Liver (tissue), 8 donors: ENCODE measurements at regions not wholly inside any gene's neighbourhood (a gene's known extent, or its start where the extent isn't known, plus 50 kb on each side); places are given as distances from the start of the nearest gene placed in this dataset.

Source experiments
- DNase-seq: peaks from one replicate; pipeline ENCODE4 v3.0.0-alpha.2; 2017; ENCODE audit warnings: low spot score
- H3K27ac ChIP-seq, 2 donors: one replicate each; pipeline ENCODE4 v1.7.0; 2013; ENCODE audit warnings: inconsistent platforms in 2 of 2, low read length in 2 of 2, control low read depth in 1 of 2, low read depth in 1 of 2, mild to moderate bottlenecking in 1 of 2
- H3K27me3 ChIP-seq, 4 donors: one replicate each; pipeline versions ENCODE4 v1.6.1 to v1.7.0; 2013; ENCODE audit warnings: low read length in 3 of 4, inconsistent platforms in 1 of 4, mild to moderate bottlenecking in 1 of 4, moderate library complexity in 1 of 4; ENCODE audit not compliant: control insufficient read depth in 4 of 4, insufficient read depth in 4 of 4
- H3K36me3 ChIP-seq, 4 donors: one replicate each; pipeline versions ENCODE4 v1.6.1 to v1.7.0; 2013; ENCODE audit warnings: low read length in 3 of 4, mild to moderate bottlenecking in 3 of 4, low read depth in 1 of 4, moderate library complexity in 1 of 4; ENCODE audit not compliant: control insufficient read depth in 4 of 4, insufficient read depth in 3 of 4
- H3K4me1 ChIP-seq, 4 donors: one replicate each; pipeline versions ENCODE4 v1.6.1 to v1.7.0; 2013; ENCODE audit warnings: low read length in 3 of 4, mild to moderate bottlenecking in 3 of 4, moderate library complexity in 1 of 4; ENCODE audit not compliant: control insufficient read depth in 4 of 4, insufficient read depth in 4 of 4
- H3K4me3 ChIP-seq, 3 donors: one replicate each; pipeline versions ENCODE4 v1.6.1 to v1.7.0; 2013; ENCODE audit warnings: low read length in 3 of 3, control low read depth in 1 of 3, low read depth in 1 of 3, mild to moderate bottlenecking in 1 of 3
- H3K9ac ChIP-seq, 2 donors: one replicate each; pipeline ENCODE4 v1.7.0; 2013; ENCODE audit warnings: low read length in 2 of 2, mild to moderate bottlenecking in 2 of 2, moderate library complexity in 2 of 2, control low read depth in 1 of 2, low read depth in 1 of 2
- H3K9me3 ChIP-seq, 4 donors: one replicate each; pipeline versions ENCODE4 v1.6.1 to v1.7.0; 2013; ENCODE audit warnings: low read length in 3 of 4; ENCODE audit not compliant: control insufficient read depth in 4 of 4
- FOXA1 ChIP-seq: IDR thresholded peaks from 2 replicates; pipeline ENCODE4 v1.6.1; 2016; ENCODE audit warnings: antibody characterized with exemption
- HNF4A ChIP-seq, 2 donors: conservative IDR thresholded peaks; 2 replicates each; pipeline ENCODE4 v1.6.1; 2016; ENCODE audit warnings: antibody characterized with exemption in 2 of 2, mild to moderate bottlenecking in 2 of 2
- HNF4G ChIP-seq: IDR thresholded peaks from 2 replicates; pipeline ENCODE4 v1.6.1; 2016; ENCODE audit warnings: antibody characterized with exemption
- JUND ChIP-seq, 2 donors: IDR thresholded peaks; 2 replicates each; pipeline ENCODE4 v1.6.1; 2016; ENCODE audit warnings: antibody characterized with exemption in 2 of 2
- RAD21 ChIP-seq, 2 donors: IDR thresholded peaks; 2 replicates each; pipeline ENCODE4 v1.6.1; 2016; ENCODE audit warnings: antibody characterized with exemption in 2 of 2, mild to moderate bottlenecking in 2 of 2
- SP1 ChIP-seq: IDR thresholded peaks from 2 replicates; pipeline ENCODE4 v1.6.1; 2018; ENCODE audit warnings: antibody characterized with exemption, mild to moderate bottlenecking
- TAF1 ChIP-seq: conservative IDR thresholded peaks from 2 replicates; pipeline ENCODE4 v1.6.1; 2016; ENCODE audit warnings: antibody characterized with exemption, mild to moderate bottlenecking
- YY1 ChIP-seq: IDR thresholded peaks from 2 replicates; pipeline ENCODE4 v1.6.1; 2016; ENCODE audit warnings: antibody characterized with exemption, mild to moderate bottlenecking
- WGBS: extraction: QIAGEN DNeasy Blood & Tissue Kit; methylation state at CpG from one replicate; pipeline ENCODE4 v1.1.7; 2013; 5-methylcytosine and 5-hydroxymethylcytosine counted together
- TF ChIP-seq, protein P1 (sequence below): IDR thresholded peaks from 2 replicates; pipeline ENCODE4 v1.6.1; 2016; ENCODE audit warnings: antibody characterized with exemption
- TF ChIP-seq, protein P2 (sequence below): IDR thresholded peaks from 2 replicates; pipeline ENCODE4 v1.6.1; 2016; ENCODE audit warnings: antibody characterized with exemption
- TF ChIP-seq, protein P3 (sequence below): fragments of 150-350 bp; IDR thresholded peaks from 2 replicates; pipeline ENCODE4 v1.5.1; 2017; ENCODE audit warnings: improper control_type of control experiment, low read depth, low read length; ENCODE audit not compliant: missing input control
- TF ChIP-seq, protein P4 (sequence below): IDR thresholded peaks from 2 replicates; pipeline ENCODE4 v1.6.1; 2016; ENCODE audit warnings: antibody characterized with exemption, mild to moderate bottlenecking
- donor health status: healthy.
- donor health status: healthy.
- donor health status: healthy.
- donor health status: healthy.
- donor health status: healthy.

DNA sequence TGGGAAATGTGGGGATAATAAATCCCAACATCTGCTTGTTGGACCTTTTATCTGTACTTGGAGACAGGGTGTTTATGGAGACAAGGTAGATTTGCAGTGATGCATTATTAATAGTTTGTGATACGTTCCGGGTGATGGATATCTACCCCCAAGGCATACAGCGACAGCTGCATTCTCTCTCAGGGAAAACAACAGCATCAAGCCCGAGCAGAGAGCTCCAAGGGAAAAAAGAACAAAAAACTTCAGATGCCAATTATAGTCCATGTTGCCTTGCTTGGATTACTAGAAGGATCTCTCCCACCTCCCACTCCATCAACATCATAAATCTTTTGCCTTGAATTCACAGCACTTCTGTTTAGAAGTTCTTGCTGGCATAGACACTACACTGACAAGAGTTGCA lies 187.5 kb upstream of the CDH11 start:
- 65% methylated on average over 4 of the region's 4 CpGs for WGBS
- TF ChIP-seq RAD21 (IDR thresholded peaks at IDR 0.05) (no peak), YY1 (no peak), JUND (IDR thresholded peaks at IDR 0.05) (no peak), SP1 (no peak), FOXA1 (no peak), TAF1 (no peak), HNF4G (no peak)
- TF ChIP-seq, protein P1, sequence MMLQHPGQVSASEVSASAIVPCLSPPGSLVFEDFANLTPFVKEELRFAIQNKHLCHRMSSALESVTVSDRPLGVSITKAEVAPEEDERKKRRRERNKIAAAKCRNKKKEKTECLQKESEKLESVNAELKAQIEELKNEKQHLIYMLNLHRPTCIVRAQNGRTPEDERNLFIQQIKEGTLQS, result no peak
- TF ChIP-seq, protein P2, sequence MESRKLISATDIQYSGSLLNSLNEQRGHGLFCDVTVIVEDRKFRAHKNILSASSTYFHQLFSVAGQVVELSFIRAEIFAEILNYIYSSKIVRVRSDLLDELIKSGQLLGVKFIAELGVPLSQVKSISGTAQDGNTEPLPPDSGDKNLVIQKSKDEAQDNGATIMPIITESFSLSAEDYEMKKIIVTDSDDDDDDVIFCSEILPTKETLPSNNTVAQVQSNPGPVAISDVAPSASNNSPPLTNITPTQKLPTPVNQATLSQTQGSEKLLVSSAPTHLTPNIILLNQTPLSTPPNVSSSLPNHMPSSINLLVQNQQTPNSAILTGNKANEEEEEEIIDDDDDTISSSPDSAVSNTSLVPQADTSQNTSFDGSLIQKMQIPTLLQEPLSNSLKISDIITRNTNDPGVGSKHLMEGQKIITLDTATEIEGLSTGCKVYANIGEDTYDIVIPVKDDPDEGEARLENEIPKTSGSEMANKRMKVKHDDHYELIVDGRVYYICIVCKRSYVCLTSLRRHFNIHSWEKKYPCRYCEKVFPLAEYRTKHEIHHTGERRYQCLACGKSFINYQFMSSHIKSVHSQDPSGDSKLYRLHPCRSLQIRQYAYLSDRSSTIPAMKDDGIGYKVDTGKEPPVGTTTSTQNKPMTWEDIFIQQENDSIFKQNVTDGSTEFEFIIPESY, result no peak
- TF ChIP-seq, protein P3, sequence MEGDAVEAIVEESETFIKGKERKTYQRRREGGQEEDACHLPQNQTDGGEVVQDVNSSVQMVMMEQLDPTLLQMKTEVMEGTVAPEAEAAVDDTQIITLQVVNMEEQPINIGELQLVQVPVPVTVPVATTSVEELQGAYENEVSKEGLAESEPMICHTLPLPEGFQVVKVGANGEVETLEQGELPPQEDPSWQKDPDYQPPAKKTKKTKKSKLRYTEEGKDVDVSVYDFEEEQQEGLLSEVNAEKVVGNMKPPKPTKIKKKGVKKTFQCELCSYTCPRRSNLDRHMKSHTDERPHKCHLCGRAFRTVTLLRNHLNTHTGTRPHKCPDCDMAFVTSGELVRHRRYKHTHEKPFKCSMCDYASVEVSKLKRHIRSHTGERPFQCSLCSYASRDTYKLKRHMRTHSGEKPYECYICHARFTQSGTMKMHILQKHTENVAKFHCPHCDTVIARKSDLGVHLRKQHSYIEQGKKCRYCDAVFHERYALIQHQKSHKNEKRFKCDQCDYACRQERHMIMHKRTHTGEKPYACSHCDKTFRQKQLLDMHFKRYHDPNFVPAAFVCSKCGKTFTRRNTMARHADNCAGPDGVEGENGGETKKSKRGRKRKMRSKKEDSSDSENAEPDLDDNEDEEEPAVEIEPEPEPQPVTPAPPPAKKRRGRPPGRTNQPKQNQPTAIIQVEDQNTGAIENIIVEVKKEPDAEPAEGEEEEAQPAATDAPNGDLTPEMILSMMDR, result no peak
- TF ChIP-seq, protein P4, sequence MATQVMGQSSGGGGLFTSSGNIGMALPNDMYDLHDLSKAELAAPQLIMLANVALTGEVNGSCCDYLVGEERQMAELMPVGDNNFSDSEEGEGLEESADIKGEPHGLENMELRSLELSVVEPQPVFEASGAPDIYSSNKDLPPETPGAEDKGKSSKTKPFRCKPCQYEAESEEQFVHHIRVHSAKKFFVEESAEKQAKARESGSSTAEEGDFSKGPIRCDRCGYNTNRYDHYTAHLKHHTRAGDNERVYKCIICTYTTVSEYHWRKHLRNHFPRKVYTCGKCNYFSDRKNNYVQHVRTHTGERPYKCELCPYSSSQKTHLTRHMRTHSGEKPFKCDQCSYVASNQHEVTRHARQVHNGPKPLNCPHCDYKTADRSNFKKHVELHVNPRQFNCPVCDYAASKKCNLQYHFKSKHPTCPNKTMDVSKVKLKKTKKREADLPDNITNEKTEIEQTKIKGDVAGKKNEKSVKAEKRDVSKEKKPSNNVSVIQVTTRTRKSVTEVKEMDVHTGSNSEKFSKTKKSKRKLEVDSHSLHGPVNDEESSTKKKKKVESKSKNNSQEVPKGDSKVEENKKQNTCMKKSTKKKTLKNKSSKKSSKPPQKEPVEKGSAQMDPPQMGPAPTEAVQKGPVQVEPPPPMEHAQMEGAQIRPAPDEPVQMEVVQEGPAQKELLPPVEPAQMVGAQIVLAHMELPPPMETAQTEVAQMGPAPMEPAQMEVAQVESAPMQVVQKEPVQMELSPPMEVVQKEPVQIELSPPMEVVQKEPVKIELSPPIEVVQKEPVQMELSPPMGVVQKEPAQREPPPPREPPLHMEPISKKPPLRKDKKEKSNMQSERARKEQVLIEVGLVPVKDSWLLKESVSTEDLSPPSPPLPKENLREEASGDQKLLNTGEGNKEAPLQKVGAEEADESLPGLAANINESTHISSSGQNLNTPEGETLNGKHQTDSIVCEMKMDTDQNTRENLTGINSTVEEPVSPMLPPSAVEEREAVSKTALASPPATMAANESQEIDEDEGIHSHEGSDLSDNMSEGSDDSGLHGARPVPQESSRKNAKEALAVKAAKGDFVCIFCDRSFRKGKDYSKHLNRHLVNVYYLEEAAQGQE, result no peak
- no peak for DNase-seq
- Histone ChIP-seq H3K9me3 (no peaks in the 10 kb centered on the region), H3K4me1 (no peaks in the 10 kb centered on the region), H3K27ac (no peak overlapping the region), H3K4me3 (no peak overlapping the region), H3K36me3 (no peaks in the 10 kb centered on the region), H3K9ac (no peak overlapping the region), H3K27me3 (peaks cover 0 to 2% (median 0%) of the 10 kb centered on the region in 4 donors)

DNA sequence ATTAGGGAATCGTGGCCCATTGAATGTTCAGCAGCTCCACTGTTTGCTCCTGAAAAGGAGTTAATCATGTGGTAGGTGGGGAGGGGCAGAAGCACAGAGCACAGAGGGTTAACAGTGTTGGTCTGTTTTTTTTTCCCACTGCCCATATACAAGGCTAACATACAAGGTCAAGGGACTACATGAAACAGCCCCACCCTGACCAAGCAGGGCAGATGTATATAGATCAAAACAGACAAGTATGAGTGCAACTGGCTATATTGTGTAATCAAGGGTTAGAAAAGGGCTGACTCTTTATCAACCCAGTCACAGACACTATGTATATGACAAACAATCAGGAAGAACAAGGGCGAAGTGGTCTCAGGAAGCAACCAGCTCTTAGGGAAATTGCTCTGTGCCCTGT lies 186.6 kb upstream of the CDH11 start:
- TF ChIP-seq HNF4A (conservative IDR thresholded peaks at IDR 0.05) (no peak), SP1 (no peak), JUND (IDR thresholded peaks at IDR 0.05) (no peak)
- peaks cover 0 to 2% (median 0%) of the 10 kb centered on the region in 4 donors for H3K27me3 ChIP-seq
- no peak overlapping the region for H3K27ac ChIP-seq
- 31% methylated on average over 2 of the region's 2 CpGs for WGBS
- DNase-seq, result no peak
- H3K4me1 ChIP-seq, result no peaks in the 10 kb centered on the region
- H3K9ac ChIP-seq, result no peak overlapping the region
- H3K9me3 ChIP-seq, result no peaks in the 10 kb centered on the region
- no peaks in the 10 kb centered on the region for H3K36me3 ChIP-seq
- H3K4me3 ChIP-seq, result no peak overlapping the region
